ENCODE measurements at regions not wholly inside any gene's neighbourhood (a gene's known extent, or its start where the extent isn't known, plus 50 kb on each side); places are given as distances from the start of the nearest gene placed in this dataset.
A peak's percentile ranks its signal among the peaks of the same experiment; 100 is the strongest.

DNA sequence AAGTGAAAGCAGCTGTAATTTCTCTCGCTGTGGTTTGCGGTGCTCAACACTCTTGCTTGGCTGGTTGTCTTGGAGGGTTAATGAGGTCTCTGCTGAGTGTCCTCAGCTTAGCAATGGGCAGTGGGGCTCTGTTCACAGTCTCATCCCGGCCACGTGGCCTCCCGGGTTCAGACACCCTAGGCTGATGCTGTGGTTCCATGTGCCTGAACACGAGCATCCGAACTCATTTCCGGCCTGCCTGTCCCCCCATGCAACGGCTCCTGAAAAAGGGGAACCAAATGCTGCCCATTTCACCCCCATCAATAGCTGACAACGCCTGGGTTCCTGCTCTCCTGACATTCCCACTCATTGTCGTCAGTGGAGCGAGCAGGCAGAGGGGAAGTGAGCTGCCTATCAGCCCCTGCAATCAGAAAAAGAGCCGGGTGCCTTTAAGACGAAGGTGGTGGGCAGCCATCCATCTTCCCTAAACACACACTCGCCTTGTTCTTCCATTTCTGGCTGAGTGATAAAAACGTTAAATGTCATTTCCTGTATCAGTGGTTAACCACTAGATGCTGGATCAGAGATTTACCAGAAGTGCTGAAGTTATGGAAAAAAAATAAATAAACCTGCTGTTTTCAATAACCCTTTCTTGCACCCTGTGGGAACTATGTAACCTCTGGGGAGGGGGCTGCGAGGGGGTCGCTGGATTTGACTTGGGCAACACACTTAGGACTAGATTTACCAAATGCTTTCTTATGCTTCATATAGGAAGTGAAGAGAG, 60.3 kb upstream of the BCL2L14 start:
- peaks cover 6% of the 10 kb centered on the region for H3K36me3 Mint-ChIP-seq (ENCODE audit: insufficient read depth, unreplicated experiment)
- CTCF ChIA-PET, result interaction anchor here (1.0 kb wide), 1 partner anchor 32 kb away, joined by 4 read pairs; no protein-coding TSS in a partner anchor
- intact Hi-C loops (cut with micrococcal nuclease; ENCODE audit: unreplicated experiment), result loop anchor here (5.0 kb wide), 1 partner anchor 133 kb away; no protein-coding TSS in a partner anchor
- peak overlapping the region; percentile 15 for H3K4me3 Mint-ChIP-seq (ENCODE audit: low read depth, unreplicated experiment)
- H3K9me3 Mint-ChIP-seq (ENCODE audit: low read depth, unreplicated experiment), result no peaks in the 10 kb centered on the region
- no peaks in the 10 kb centered on the region for H3K27me3 Mint-ChIP-seq (ENCODE audit: unreplicated experiment)
- H3K4me1 Mint-ChIP-seq (ENCODE audit: low read depth, unreplicated experiment), result peaks cover 36% of the 10 kb centered on the region
- TF ChIP-seq, protein P1, sequence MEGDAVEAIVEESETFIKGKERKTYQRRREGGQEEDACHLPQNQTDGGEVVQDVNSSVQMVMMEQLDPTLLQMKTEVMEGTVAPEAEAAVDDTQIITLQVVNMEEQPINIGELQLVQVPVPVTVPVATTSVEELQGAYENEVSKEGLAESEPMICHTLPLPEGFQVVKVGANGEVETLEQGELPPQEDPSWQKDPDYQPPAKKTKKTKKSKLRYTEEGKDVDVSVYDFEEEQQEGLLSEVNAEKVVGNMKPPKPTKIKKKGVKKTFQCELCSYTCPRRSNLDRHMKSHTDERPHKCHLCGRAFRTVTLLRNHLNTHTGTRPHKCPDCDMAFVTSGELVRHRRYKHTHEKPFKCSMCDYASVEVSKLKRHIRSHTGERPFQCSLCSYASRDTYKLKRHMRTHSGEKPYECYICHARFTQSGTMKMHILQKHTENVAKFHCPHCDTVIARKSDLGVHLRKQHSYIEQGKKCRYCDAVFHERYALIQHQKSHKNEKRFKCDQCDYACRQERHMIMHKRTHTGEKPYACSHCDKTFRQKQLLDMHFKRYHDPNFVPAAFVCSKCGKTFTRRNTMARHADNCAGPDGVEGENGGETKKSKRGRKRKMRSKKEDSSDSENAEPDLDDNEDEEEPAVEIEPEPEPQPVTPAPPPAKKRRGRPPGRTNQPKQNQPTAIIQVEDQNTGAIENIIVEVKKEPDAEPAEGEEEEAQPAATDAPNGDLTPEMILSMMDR (IDR thresholded peaks at IDR 0.05; ENCODE audit: unreplicated experiment), result no peak
- peak overlapping the region; percentile 89 for H3K27ac Mint-ChIP-seq (ENCODE audit: unreplicated experiment)
- no TSS peak for BruUV-seq (replicated peaks)
- DNase-seq, result no peak

DNA sequence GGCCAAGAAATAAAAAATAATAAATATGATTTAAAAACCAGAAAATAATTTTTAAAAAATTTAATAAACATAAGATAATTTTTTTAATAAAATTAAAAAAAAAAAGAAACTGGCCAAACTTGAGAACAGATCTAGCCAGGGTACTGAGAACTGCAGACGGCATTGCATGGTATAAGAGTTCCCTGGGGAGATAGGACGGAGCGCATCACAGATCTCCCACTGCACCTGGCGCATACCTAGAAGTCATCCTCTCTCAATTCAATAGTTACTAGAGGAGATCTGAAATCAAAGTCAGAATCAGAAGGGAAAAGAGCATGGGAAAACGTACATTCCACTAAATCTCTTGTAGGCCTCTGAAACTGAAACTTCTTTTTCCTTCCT, 58.9 kb upstream of the BCL2L14 start:
- BruUV-seq (replicated peaks), result no TSS peak
- no peak for DNase-seq
- H3K9me3 Mint-ChIP-seq (ENCODE audit: low read depth, unreplicated experiment), result no peaks in the 10 kb centered on the region
- H3K4me1 Mint-ChIP-seq (ENCODE audit: low read depth, unreplicated experiment), result peaks cover 36% of the 10 kb centered on the region
- intact Hi-C loops (cut with micrococcal nuclease; ENCODE audit: unreplicated experiment), result loop anchor here (5.0 kb wide), 1 partner anchor 135 kb away; no protein-coding TSS in a partner anchor
- no peaks in the 10 kb centered on the region for H3K27me3 Mint-ChIP-seq (ENCODE audit: unreplicated experiment)
- no peak overlapping the region for H3K27ac Mint-ChIP-seq (ENCODE audit: unreplicated experiment)
- H3K36me3 Mint-ChIP-seq (ENCODE audit: insufficient read depth, unreplicated experiment), result peaks cover 6% of the 10 kb centered on the region
- CTCF ChIA-PET, result interaction anchor here (0.9 kb wide), 1 partner anchor 21 kb away, joined by 3 read pairs; no protein-coding TSS in a partner anchor
- no peak overlapping the region for H3K4me3 Mint-ChIP-seq (ENCODE audit: low read depth, unreplicated experiment)
- TF ChIP-seq, protein P1 (IDR thresholded peaks at IDR 0.05; ENCODE audit: unreplicated experiment), result no peak

- no peak for DNase-seq
- CTCF ChIA-PET, result interaction anchor here (0.7 kb wide), 1 partner anchor 1246 kb away, joined by 4 read pairs; no protein-coding TSS in a partner anchor
- Mint-ChIP-seq H3K27ac (ENCODE audit: unreplicated experiment) (no peak overlapping the region), H3K36me3 (ENCODE audit: insufficient read depth, unreplicated experiment) (peaks cover 6% of the 10 kb centered on the region), H3K4me3 (ENCODE audit: low read depth, unreplicated experiment) (no peak overlapping the region), H3K9me3 (ENCODE audit: low read depth, unreplicated experiment) (no peaks in the 10 kb centered on the region), H3K4me1 (ENCODE audit: low read depth, unreplicated experiment) (peaks cover 31% of the 10 kb centered on the region), H3K27me3 (ENCODE audit: unreplicated experiment) (no peaks in the 10 kb centered on the region)
- no TSS peak for BruUV-seq (replicated peaks)
- TF ChIP-seq, protein P1 (IDR thresholded peaks at IDR 0.05; ENCODE audit: unreplicated experiment), result no peak
- intact Hi-C loops (cut with micrococcal nuclease; ENCODE audit: unreplicated experiment), result no loop called here
Observed at GRCh38 chr12:12015073-12015685, 55.6 kb upstream of the BCL2L14 start.

- Mint-ChIP-seq H3K9me3 (ENCODE audit: low read depth, unreplicated experiment) (no peaks in the 10 kb centered on the region), H3K4me1 (ENCODE audit: low read depth, unreplicated experiment) (peaks cover 18% of the 10 kb centered on the region), H3K27ac (ENCODE audit: unreplicated experiment) (no peak overlapping the region), H3K36me3 (ENCODE audit: insufficient read depth, unreplicated experiment) (no peaks in the 10 kb centered on the region), H3K27me3 (ENCODE audit: unreplicated experiment) (no peaks in the 10 kb centered on the region), H3K4me3 (ENCODE audit: low read depth, unreplicated experiment) (no peak overlapping the region)
- no peak for DNase-seq
- CTCF ChIA-PET, result interaction anchor here (0.7 kb wide), 1 partner anchor 1247 kb away, joined by 4 read pairs; no protein-coding TSS in a partner anchor
- intact Hi-C loops (cut with micrococcal nuclease; ENCODE audit: unreplicated experiment), result no loop called here
- BruUV-seq (replicated peaks), result no TSS peak
- TF ChIP-seq, protein P1 (IDR thresholded peaks at IDR 0.05; ENCODE audit: unreplicated experiment), result no peak
Observed at GRCh38 chr12:12016284-12017100, 54.2 kb upstream of the BCL2L14 start.
